ENCODE measurements at regions not wholly inside any gene's neighbourhood (a gene's known extent, or its start where the extent isn't known, plus 50 kb on each side); places are given as distances from the start of the nearest gene placed in this dataset.

DNA sequence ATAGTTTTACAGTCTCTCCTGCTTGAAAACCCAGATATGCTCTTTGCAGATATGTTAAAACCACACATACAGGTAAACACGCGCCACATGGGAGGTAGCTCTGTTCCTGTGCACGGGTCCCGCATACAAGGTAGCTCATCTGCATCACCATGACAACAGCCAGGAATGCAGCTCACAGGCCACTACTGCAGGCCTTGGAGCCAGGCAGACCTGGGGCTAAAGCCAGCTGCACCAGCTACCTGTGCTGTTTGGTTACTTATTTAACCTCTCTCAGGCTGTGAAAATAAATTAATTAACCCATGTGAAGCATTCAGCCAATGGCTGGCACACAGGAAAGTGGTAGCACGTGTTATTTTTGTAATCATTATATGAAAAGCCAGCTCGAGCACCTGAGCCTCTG lies 428.3 kb downstream of the TNS3 start:
- TF ChIP-seq, protein P1, sequence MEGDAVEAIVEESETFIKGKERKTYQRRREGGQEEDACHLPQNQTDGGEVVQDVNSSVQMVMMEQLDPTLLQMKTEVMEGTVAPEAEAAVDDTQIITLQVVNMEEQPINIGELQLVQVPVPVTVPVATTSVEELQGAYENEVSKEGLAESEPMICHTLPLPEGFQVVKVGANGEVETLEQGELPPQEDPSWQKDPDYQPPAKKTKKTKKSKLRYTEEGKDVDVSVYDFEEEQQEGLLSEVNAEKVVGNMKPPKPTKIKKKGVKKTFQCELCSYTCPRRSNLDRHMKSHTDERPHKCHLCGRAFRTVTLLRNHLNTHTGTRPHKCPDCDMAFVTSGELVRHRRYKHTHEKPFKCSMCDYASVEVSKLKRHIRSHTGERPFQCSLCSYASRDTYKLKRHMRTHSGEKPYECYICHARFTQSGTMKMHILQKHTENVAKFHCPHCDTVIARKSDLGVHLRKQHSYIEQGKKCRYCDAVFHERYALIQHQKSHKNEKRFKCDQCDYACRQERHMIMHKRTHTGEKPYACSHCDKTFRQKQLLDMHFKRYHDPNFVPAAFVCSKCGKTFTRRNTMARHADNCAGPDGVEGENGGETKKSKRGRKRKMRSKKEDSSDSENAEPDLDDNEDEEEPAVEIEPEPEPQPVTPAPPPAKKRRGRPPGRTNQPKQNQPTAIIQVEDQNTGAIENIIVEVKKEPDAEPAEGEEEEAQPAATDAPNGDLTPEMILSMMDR (IDR thresholded peaks at IDR 0.05), result no peak
- peak in 1 of 3 donors; percentile 22 for TF ChIP-seq POLR2A (IDR thresholded peaks at IDR 0.05)
